Left lung (tissue), 4 donors: ENCODE measurements at regions not wholly inside any gene's neighbourhood (a gene's known extent, or its start where the extent isn't known, plus 50 kb on each side); places are given as distances from the start of the nearest gene placed in this dataset.

Experiments used
- ATAC-seq: fragments of 200-7000 bp; cut with Tn5 transposase; one replicate; pipeline ENCODE4 v1.9.1; 2020; ENCODE audit warnings: moderate library complexity
- DNase-seq, 4 donors: peaks; one replicate each; pipeline ENCODE4 v3.0.0-alpha.2; 2013 to 2020
- H3K27ac ChIP-seq, 2 donors: fragments of 200-600 bp; sonication (generic) in 1 of 2; one replicate each; pipeline versions ENCODE4 v1.5.0 to v1.8.0; 2020 to 2021
- H3K27me3 ChIP-seq, 2 donors: fragments of 200-600 bp; sonication (generic) in 1 of 2; one replicate each; pipeline versions ENCODE4 v1.5.0 to v1.8.0; 2020 to 2021
- H3K36me3 ChIP-seq, 2 donors: fragments of 200-600 bp; sonication (generic) in 1 of 2; one replicate each; pipeline versions ENCODE4 v1.5.0 to v1.8.0; 2020 to 2021
- H3K4me1 ChIP-seq, 2 donors: fragments of 200-600 bp; one replicate each; pipeline ENCODE4 v1.8.0; 2021
- H3K4me3 ChIP-seq, 2 donors: fragments of 200-600 bp; sonication (generic) in 1 of 2; one replicate each; pipeline versions ENCODE4 v1.5.0 to v1.8.0; 2020 to 2021; ENCODE audit warnings: mild to moderate bottlenecking in 1 of 2
- H3K9me3 ChIP-seq, 2 donors: fragments of 200-600 bp; sonication (generic) in 1 of 2; one replicate each; pipeline versions ENCODE4 v1.5.0 to v1.8.0; 2020 to 2021
- CTCF ChIP-seq, 2 donors: fragments of 200-600 bp; sonication (generic) in 1 of 2; IDR thresholded peaks; one replicate each; pipeline versions ENCODE4 v1.5.0 to v1.8.0; 2021; ENCODE audit warnings: antibody characterized with exemption in 2 of 2
- intact Hi-C, 2 donors: fragments of 100-400 bp; cut with DNase I; formaldehyde crosslinking; loops; one replicate each; pipeline versions ENCODE4 v1.11.2 to v1.14.2; 2022
- donor health status: DM: no; HTN: yes; CAD: no.
- donor health status: DM: no; HTN: no; CAD: no.

- Histone ChIP-seq H3K27ac (no peak overlapping the region), H3K27me3 (peaks cover 0 to 3% of the 10 kb centered on the region in 2 donors), H3K36me3 (no peaks in the 10 kb centered on the region), H3K9me3 (no peaks in the 10 kb centered on the region), H3K4me1 (no peaks in the 10 kb centered on the region), H3K4me3 (no peak overlapping the region)
- no peak for DNase-seq
- intact Hi-C loops, result no loop called here
- no peak for ATAC-seq
- TF ChIP-seq CTCF (IDR thresholded peaks at IDR 0.05), result no peak
Measured at GRCh38 chrX:13180807-13181206, 136.4 kb upstream of the FAM9C start.

DNA sequence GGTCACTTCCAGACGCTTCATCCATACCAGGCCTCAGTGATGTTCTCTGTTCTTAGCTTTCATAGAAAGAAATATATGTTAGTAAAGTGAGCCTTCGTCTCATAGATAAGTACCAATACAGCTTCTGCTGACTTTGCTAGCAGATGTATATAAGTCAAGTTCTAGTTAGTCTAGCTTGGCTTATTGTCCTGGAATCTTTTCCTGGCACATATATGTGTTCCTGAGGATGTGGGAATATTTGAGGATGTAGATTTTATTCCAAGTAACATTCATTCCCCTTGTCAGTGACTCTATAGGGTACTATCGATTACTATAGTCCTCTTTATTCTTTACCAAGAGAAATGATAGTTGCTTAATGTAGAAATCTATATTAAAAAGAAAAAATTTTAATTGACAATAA lies 135.2 kb upstream of the FAM9C start:
- Histone ChIP-seq H3K36me3 (no peaks in the 10 kb centered on the region), H3K4me1 (no peaks in the 10 kb centered on the region), H3K4me3 (no peak overlapping the region), H3K27me3 (peaks cover 0 to 3% of the 10 kb centered on the region in 2 donors), H3K9me3 (no peaks in the 10 kb centered on the region), H3K27ac (no peak overlapping the region)
- intact Hi-C loops, result no loop called here
- TF ChIP-seq CTCF (IDR thresholded peaks at IDR 0.05), result no peak
- ATAC-seq (no peak), DNase-seq (no peak)

DNA sequence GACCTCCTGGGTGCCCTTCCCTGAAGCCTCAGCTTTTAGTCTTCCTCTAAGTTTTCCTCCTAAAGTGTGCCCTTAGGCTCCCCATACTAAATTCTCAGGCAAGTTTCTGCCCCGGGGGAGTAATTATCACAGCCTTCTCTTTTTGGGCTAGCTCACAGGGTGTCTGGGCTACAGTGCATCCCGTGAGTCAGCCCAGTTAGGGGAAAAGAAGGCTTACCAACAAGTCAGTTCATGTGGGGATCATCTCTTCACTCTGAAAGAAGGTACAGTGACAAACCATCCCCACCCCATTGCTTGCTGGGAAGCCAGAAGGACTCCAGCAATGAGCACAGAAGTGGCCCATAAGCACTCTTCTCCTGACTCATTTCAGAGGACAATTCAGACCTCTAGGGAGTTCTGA lies 134.7 kb upstream of the FAM9C start:
- no peaks in the 10 kb centered on the region for H3K9me3 ChIP-seq
- ATAC-seq (no peak), DNase-seq (no peak)
- intact Hi-C loops, result no loop called here
- no peaks in the 10 kb centered on the region for H3K4me1 ChIP-seq
- H3K36me3 ChIP-seq, result no peaks in the 10 kb centered on the region
- H3K4me3 ChIP-seq, result no peak overlapping the region
- H3K27me3 ChIP-seq, result peaks cover 0 to 3% of the 10 kb centered on the region in 2 donors
- no peak for TF ChIP-seq CTCF (IDR thresholded peaks at IDR 0.05)
- H3K27ac ChIP-seq, result no peak overlapping the region

DNA sequence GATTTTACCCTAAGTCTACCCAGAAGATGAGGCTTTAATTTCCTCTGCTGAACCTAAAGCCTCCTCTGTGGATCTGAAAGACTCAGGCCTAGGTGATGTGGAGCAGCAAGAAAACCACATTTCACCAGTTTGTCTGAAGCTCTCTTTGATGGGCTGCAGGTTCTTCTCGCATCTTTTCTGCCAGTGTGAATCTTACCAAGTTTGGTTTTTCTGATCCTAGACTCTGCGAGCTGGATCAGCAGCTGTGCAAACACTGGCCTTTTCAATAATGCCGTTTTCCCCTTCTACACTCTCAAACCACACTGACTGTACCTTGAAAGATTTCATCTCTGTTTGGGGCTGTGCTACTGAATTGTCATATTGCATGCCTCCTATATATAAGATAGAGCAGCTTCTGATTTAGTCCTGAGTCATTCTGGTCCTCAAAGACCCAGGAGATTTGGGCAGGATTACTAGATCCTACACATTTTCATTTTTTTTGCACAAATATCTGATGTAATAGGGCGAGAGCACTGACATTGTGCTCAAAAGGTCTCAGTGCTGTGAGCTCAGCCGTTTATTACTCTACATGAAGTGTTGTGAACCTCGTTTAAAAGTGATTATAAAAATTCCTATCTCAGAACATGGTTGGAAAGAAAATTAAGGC lies 133.6 kb upstream of the FAM9C start:
- H3K27me3 ChIP-seq, result peaks cover 0 to 3% of the 10 kb centered on the region in 2 donors
- no peak overlapping the region for H3K27ac ChIP-seq
- DNase-seq (no peak), ATAC-seq (no peak)
- TF ChIP-seq CTCF (IDR thresholded peaks at IDR 0.05), result no peak
- H3K4me3 ChIP-seq, result no peak overlapping the region
- no peaks in the 10 kb centered on the region for H3K36me3 ChIP-seq
- intact Hi-C loops, result no loop called here
- H3K4me1 ChIP-seq, result no peaks in the 10 kb centered on the region
- no peaks in the 10 kb centered on the region for H3K9me3 ChIP-seq

DNA sequence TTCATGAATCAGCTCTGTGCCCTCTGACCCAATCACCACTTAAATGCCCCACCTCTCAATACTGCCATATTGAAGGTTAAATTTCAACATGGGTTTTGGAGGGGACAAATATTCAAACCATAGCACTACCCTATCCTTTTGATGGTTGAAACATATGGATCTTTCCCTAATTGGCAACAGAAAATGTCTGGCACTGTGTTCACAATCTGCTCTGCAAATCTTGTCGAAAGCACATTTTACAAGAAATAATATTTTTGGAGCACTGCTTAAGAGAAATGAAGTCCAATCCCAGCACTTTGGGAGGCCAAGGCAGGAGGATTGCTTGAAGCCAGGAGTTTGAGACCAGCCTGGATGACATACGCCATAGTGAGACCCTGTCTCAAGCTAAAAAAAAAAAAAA lies 130.6 kb upstream of the FAM9C start:
- Histone ChIP-seq H3K9me3 (no peaks in the 10 kb centered on the region), H3K36me3 (no peaks in the 10 kb centered on the region), H3K4me3 (no peak overlapping the region), H3K4me1 (no peaks in the 10 kb centered on the region), H3K27me3 (peaks cover 0 to 3% of the 10 kb centered on the region in 2 donors), H3K27ac (no peak overlapping the region)
- DNase-seq, result no peak
- TF ChIP-seq CTCF (IDR thresholded peaks at IDR 0.05), result no peak
- no peak for ATAC-seq
- intact Hi-C loops, result no loop called here
